GM19455 (cell line): ENCODE measurements at regions not wholly inside any gene's neighbourhood (a gene's known extent, or its start where the extent isn't known, plus 50 kb on each side); places are given as distances from the start of the nearest gene placed in this dataset.

Experiments used
- ATAC-seq: cut with Tn5 transposase; IDR thresholded peaks from one replicate; pipeline ENCODE4 v1.9.1; 2021; ENCODE audit not compliant: unreplicated experiment

DNA sequence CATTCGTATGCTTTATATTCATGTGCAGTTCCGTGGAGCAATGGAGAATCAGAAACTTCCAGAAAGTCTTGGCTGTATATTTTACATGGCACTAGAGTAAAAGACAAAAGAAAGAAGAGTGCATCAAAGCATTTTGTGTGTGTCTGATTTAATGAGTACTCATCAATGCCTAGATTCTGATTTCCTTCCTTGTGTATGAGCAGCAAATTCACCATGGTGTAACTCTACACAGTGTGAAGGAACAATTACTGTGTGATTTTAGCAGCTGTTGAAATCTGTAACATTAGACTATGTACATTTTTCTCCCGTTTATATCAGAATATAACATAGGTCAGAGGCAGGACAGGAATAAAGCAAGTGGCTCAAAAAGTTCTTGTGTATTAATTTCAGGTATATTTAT lies 102.0 kb upstream of the TSC22D2 start:
- ATAC-seq = no peak

DNA sequence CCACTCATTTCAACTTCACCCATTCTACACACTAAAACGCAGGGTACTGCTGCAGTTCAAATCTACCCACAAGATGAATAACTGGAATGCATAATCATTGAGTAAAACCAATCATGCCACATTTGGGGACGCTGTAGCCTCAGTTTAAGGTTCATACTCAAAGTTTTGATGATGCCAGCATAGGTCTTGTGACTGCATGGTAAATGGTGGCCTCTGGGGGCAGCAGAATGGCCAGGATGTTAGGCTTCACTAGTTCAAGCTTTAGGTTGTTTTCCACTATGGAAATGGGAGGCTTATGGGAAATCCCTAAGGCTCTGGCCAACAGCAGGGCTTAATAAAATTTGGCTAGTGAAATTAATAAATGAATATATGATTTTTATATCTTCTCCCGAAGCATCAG lies 104.3 kb upstream of the TSC22D2 start:
- ATAC-seq = no peak

DNA sequence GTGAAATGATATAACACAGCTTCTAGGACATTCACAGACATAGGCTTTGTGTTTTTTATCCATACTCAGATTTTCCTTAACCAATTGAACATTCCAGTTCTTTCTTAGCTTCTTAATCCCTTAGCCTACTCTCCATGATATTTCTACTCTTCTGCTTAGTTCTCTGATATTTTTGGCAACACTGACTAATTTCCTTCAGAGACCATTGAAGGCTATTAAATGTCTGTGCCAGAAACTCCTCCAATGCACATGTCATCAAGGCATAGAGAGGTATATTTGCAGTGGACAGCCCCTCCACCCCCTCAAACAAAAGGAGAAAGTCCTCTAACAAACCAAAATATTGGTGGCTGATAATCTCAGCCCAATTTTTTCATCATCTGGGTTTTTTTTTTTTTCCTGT lies 105.9 kb upstream of the TSC22D2 start:
- no peak for ATAC-seq

GRCh38 chr3:150300852-150301517 lies 107.1 kb upstream of the TSC22D2 start:
- no peak for ATAC-seq

- ATAC-seq = no peak
Observed at GRCh38 chr3:150300388-150300787, 107.7 kb upstream of the TSC22D2 start.

- no peak for ATAC-seq
Observed at GRCh38 chr3:150299201-150299600, 108.9 kb upstream of the TSC22D2 start.

DNA sequence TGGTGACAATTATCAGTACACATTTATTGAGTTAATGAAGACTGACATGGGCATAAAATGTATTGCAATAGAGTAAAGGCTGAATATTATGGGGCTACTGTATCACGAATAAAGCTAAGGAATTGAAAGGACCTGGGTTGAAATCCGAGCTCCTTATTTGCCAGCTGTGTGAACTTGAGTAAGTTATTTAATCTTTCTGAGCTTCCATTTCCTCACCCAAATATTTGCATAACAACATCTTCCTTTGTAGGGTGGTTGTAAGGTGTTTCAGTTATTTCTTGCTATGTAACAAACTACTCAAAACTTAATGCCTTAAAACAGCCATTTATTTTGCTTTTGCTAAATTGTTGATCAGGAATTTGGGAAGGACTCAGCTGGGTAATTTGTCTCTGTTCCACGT lies 111.1 kb upstream of the TSC22D2 start:
- no peak for ATAC-seq

DNA sequence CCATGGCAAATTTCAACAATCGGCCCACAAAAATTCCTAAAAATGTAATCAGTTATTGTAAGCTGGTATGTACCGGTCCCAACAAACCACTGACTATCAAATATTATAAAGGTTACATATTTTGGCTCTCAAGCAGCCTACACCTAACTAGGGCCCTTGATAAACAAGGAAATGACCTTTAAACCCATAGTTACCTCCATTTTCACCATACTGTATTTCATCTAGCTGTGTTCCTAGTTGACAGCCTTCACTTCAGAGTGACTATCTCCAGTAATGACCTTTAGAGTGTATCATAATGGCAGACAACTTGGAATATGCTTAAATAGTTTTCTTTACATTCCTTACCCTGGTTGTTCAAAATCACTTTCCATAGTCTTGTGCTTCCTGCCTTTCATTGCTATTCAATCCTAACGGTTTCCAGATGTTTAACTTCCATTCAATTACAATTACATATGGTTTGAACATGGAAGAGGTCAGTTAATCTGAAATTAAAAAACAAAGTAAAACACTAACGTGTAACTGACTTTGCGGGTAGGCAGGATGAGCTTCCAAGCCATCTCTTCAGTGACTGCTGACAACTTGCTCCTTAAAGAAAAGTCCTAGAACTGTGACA lies 111.9 kb upstream of the TSC22D2 start:
- ATAC-seq = no peak

- ATAC-seq = no peak
Observed at GRCh38 chr3:150293401-150294001, 114.6 kb upstream of the TSC22D2 start.

DNA sequence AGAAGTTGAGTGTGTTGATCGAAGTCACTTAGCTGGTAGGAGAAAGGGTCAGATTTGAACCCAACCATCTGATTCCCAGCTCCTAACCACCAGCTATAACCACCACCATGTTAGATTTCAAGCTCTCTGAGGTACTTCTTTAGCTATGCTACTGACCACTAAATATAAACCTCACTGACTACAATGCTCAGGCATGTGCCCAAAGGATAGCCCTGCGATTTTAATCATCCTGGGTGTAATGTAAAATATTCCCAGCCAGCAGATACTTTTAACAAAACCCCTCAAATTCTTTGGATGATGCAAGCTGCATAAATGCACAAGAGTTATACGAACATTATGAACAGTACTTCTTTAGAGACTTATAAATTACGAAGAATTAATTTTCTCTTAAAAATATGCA lies 115.2 kb upstream of the TSC22D2 start:
- no peak for ATAC-seq

DNA sequence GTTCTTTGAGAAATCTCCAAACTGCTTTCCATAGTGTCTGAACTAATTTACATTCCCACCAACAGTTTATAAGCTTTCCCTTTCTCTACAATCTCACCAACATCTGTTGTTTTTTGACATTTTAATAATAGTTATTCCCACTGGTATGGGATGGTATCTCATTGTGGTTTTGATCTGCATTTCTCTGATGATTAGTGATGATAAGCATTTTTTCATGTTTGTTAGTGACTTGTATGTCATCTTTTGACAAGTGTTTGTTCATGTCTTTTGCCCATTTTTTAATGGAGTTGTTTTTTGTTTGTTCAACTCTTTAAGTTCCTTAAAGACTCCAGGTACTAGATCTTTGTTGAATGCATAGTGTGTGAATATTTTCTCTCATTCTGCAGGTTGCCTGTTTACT lies 116.6 kb upstream of the TSC22D2 start:
- ATAC-seq = no peak

DNA sequence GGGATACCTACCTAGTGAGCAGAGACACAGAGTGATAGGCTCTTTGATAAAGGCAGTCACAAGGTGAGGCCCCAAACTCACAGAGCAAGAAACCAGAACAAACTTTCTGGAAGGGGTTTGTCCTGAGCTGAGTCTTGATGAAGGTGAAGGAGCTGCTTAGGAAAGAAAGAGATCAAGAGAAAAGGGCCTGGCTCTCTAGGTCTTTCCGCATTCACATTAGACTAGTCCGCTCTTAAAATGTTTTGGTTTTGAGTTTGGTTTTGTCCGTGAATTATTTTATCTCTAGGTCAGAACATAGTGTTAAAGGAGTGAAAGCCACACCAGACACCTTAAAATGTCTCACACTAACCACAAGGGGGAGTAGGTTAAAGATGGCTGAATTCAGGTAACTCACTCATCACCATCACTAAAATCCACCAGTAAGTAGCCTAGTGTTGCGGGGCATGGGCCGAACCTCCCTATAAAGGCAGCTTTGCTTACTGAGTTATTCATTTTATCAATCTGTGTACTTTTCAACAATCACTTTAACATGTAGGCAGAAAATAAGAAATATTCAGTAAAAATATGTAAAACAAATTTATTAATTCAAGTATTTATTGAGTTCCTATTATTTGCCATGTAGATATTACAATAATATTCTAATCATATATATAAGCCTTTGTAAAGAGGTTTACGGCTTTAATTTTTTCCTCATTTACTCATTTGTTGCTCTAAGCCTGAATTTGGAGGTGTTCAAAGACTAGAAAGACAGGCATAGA lies 121.5 kb upstream of the TSC22D2 start:
- ATAC-seq = peak; percentile 84

- ATAC-seq = no peak
Observed at GRCh38 chr3:150285601-150286000, 122.5 kb upstream of the TSC22D2 start.

DNA sequence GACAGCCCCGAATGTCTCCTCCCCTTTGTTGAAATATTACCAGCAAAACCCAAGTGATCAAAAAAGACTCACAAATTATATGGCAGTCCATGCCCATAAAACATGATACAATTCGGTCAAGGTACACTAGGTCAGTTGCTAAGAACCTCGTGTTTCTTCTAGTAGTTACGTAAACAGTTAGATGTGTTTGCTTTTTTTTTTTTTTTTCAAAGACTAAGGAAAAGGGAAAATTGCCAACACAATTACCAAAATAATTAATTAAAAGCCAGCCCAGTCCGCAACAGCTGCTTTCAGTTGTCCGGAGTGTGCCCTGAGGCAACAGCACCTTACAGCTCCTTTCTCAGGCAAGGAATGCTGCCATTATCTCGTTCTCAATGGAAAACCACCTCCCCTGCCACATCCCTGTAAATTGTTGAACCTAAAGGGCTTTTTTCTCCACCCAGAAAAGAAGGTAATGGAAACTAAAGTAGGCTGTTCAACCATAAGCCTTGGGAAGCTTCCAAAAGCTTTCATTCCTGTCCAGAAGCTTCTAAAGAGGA lies 129.2 kb upstream of the TSC22D2 start:
- ATAC-seq = no peak

- ATAC-seq = no peak
Observed at GRCh38 chr3:150278195-150278594, 129.9 kb upstream of the TSC22D2 start.

- no peak for ATAC-seq
Observed at GRCh38 chr3:150277444-150277843, 130.7 kb upstream of the TSC22D2 start.

DNA sequence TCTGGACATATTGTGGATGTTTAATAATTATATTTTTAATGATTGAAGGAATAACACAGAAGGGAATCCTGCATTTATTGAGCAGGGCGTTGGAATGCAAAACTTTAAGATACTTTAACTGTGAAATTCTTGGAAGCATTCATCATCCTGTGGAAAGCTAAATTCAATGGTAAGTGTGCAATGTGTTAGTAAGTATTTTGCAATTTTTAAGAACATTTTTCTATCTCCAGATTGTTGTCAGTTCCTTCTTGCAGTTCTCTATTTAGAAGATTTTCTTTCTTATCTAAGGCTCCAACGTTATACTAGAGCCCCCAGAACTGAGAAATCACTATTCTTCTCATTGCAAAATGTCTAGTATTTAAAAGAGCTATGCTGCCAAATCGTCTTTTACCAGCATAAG lies 132.2 kb upstream of the TSC22D2 start:
- no peak for ATAC-seq

- ATAC-seq = no peak
Observed at GRCh38 chr3:150274372-150274771, 133.7 kb upstream of the TSC22D2 start.

- no peak for ATAC-seq
Observed at GRCh38 chr3:150273396-150273795, 134.7 kb upstream of the TSC22D2 start.

DNA sequence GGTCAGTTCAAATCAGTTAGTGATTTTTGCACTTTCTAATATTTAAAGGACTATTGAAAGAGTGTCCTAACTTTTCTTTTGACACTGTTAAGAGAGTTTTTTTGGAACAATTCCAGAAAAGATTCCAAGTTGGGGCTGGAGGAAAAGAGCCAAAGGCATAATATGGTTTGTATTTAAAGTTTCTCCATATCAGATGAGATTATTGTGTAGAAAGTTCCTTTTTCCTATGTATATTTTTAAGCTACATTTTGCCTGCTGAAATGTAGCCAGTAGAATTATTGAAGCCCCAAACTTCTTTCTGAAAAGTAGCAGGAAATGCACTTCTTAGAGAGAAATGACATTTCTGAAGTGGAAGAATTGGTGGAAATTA lies 136.5 kb upstream of the TSC22D2 start:
- ATAC-seq = no peak

- no peak for ATAC-seq
Observed at GRCh38 chr3:150270883-150271590, 137.1 kb upstream of the TSC22D2 start.
